PC-9 (cell line): ENCODE measurements at regions not wholly inside any gene's neighbourhood (a gene's known extent, or its start where the extent isn't known, plus 50 kb on each side); places are given as distances from the start of the nearest gene placed in this dataset.

Experiments
- BruUV-seq: library from RNA; stranded (reverse); fragments of 400-500 nt; replicated peaks from 2 replicates; lab custom pipeline; 2021; lab: Mats Ljungman, UMichigan
- CTCF ChIA-PET: fragments of 300-600 bp; sonication (Branson Sonifier 250); formaldehyde crosslinking; loops from one replicate; lab custom pipeline; 2022; ENCODE audit warnings: antibody characterized with exemption; lab: Charles Lee
- POLR2A ChIA-PET: fragments of 300-600 bp; sonication (Branson Sonifier 250); formaldehyde crosslinking; loops from one replicate; lab custom pipeline; 2022; ENCODE audit warnings: antibody characterized with exemption; ENCODE audit not compliant: unreplicated experiment; lab: Charles Lee
- DNase-seq, 2 experiments: peaks; one replicate each; pipeline versions ENCODE4 v3.0.0 to v3.0.0-alpha.2; 2015 to 2022; ENCODE audit warnings: mixed read lengths in 1 of 2
- H2AFZ ChIP-seq: fragments of 200-600 bp; sonication (generic); 2 replicates; pipeline ENCODE4 v1.8.1; 2017; ENCODE audit warnings: antibody characterized with exemption
- H3F3A ChIP-seq: fragments of 200-600 bp; sonication (generic); 2 replicates; pipeline ENCODE4 v1.8.1; 2017; ENCODE audit warnings: antibody characterized with exemption, mild to moderate bottlenecking, low read depth; ENCODE audit not compliant: insufficient read depth
- H3K27ac ChIP-seq: fragments of 200-600 bp; sonication (generic); 2 replicates; pipeline ENCODE4 v1.6.1; 2016; ENCODE audit warnings: mixed run types
- H3K27me3 ChIP-seq: fragments of 200-600 bp; sonication (generic); 2 replicates; pipeline ENCODE4 v1.6.1; 2016; ENCODE audit warnings: low read depth, mixed run types; ENCODE audit not compliant: insufficient read depth
- H3K36me3 ChIP-seq: fragments of 200-600 bp; sonication (generic); 2 replicates; pipeline ENCODE4 v1.6.1; 2016; ENCODE audit warnings: low read depth, mixed run types
- H3K4me1 ChIP-seq: fragments of 200-600 bp; sonication (generic); replicated peaks from 2 replicates; pipeline ENCODE4 v1.6.1; 2016; ENCODE audit warnings: mixed run types; ENCODE audit not compliant: insufficient read depth
- H3K4me2 ChIP-seq: fragments of 200-600 bp; sonication (generic); 2 replicates; pipeline ENCODE4 v1.6.1; 2017; ENCODE audit warnings: mixed run types
- H3K4me3 ChIP-seq: fragments of 200-600 bp; sonication (generic); 2 replicates; pipeline ENCODE4 v1.6.1; 2016; ENCODE audit warnings: mixed run types
- H3K79me2 ChIP-seq: fragments of 200-600 bp; sonication (generic); 2 replicates; pipeline ENCODE4 v1.6.1; 2017; ENCODE audit warnings: low read depth, mixed run types
- H3K9me2 ChIP-seq: fragments of 200-600 bp; sonication (generic); 2 replicates; pipeline ENCODE4 v1.8.1; 2017; ENCODE audit warnings: mild to moderate bottlenecking; ENCODE audit not compliant: insufficient read depth
- H3K9me3 ChIP-seq: fragments of 200-600 bp; sonication (generic); 2 replicates; pipeline ENCODE4 v1.8.1; 2016; ENCODE audit warnings: low read depth; ENCODE audit not compliant: insufficient read depth
- H4K20me1 ChIP-seq: fragments of 200-600 bp; sonication (generic); 2 replicates; pipeline ENCODE4 v1.8.1; 2017; ENCODE audit not compliant: insufficient read depth
- CTCF ChIP-seq: fragments of 200-600 bp; sonication (generic); conservative IDR thresholded peaks from 2 replicates; pipeline ENCODE4 v1.6.1; 2017; ENCODE audit warnings: mixed run types, antibody characterized with exemption, mild to moderate bottlenecking, moderate library complexity
- EZH2 ChIP-seq: fragments of 200-600 bp; sonication (generic); IDR thresholded peaks from 2 replicates; pipeline ENCODE4 v1.8.0; 2017; ENCODE audit warnings: antibody characterized with exemption, low read depth
- intact Hi-C: fragments of 100-400 bp; cut with micrococcal nuclease; formaldehyde crosslinking; loops from one replicate; pipeline ENCODE4 v1.10.0; 2022; ENCODE audit not compliant: unreplicated experiment

GRCh38 chr3:159080256-159080655 is 278.4 kb downstream of the MFSD1 start:
- no TSS peak for BruUV-seq
- no peak overlapping the region for H3K4me3 ChIP-seq
- no peaks in the 10 kb centered on the region for H3K36me3 ChIP-seq
- H3F3A ChIP-seq = no peaks in the 10 kb centered on the region
- no peak overlapping the region for H3K27ac ChIP-seq
- H3K4me1 ChIP-seq = no peaks in the 10 kb centered on the region
- TF ChIP-seq EZH2 (no peak), CTCF (no peak)
- intact Hi-C loops = no loop called here
- no peak overlapping the region for H3K4me2 ChIP-seq
- no peak overlapping the region for H2AFZ ChIP-seq
- H3K27me3 ChIP-seq = no peaks in the 10 kb centered on the region
- H3K9me2 ChIP-seq = no peaks in the 10 kb centered on the region; the same call in 1 of the 2 replicates
- H3K79me2 ChIP-seq = no peaks in the 10 kb centered on the region
- no peaks in the 10 kb centered on the region for H3K9me3 ChIP-seq
- DNase-seq = no peak
- ChIA-PET POLR2A (no interaction called here), CTCF (no interaction called here)
- no peaks in the 10 kb centered on the region for H4K20me1 ChIP-seq

- Histone ChIP-seq H3K27me3 (no peaks in the 10 kb centered on the region), H3K36me3 (no peaks in the 10 kb centered on the region), H2AFZ (no peak overlapping the region), H4K20me1 (no peaks in the 10 kb centered on the region), H3K9me2 (no peaks in the 10 kb centered on the region; the same call in 1 of the 2 replicates), H3K9me3 (no peaks in the 10 kb centered on the region), H3K79me2 (no peaks in the 10 kb centered on the region), H3K4me1 (no peaks in the 10 kb centered on the region), H3K4me3 (no peak overlapping the region), H3K27ac (no peak overlapping the region), H3F3A (no peaks in the 10 kb centered on the region), H3K4me2 (no peak overlapping the region)
- CTCF ChIA-PET = no interaction called here
- POLR2A ChIA-PET = no interaction called here
- TF ChIP-seq EZH2 (no peak), CTCF (no peak)
- no peak for DNase-seq
- intact Hi-C loops = no loop called here
- no TSS peak for BruUV-seq
Measured at GRCh38 chr3:159080821-159081220, 279.0 kb downstream of the MFSD1 start.

GRCh38 chr3:159082519-159082918 is 280.7 kb downstream of the MFSD1 start:
- Histone ChIP-seq H4K20me1 (no peaks in the 10 kb centered on the region), H3K36me3 (no peaks in the 10 kb centered on the region), H3K9me3 (no peaks in the 10 kb centered on the region), H3K27ac (no peak overlapping the region), H2AFZ (no peak overlapping the region), H3K4me1 (no peaks in the 10 kb centered on the region), H3F3A (no peaks in the 10 kb centered on the region), H3K79me2 (no peaks in the 10 kb centered on the region), H3K4me2 (no peak overlapping the region), H3K27me3 (no peaks in the 10 kb centered on the region), H3K4me3 (no peak overlapping the region), H3K9me2 (no peaks in the 10 kb centered on the region; the same call in 1 of the 2 replicates)
- CTCF ChIA-PET = no interaction called here
- no peak for DNase-seq
- BruUV-seq = no TSS peak
- no peak for TF ChIP-seq CTCF
- no peak for TF ChIP-seq EZH2
- intact Hi-C loops = no loop called here
- POLR2A ChIA-PET = interaction anchor here (0.5 kb wide), 1 partner anchor 177 kb away, joined by 4 read pairs; no protein-coding TSS in a partner anchor
